CD4-positive, alpha-beta T cell treated with Interleukin-21 for 1 hour (primary cell): ENCODE measurements at regions not wholly inside any gene's neighbourhood (a gene's known extent, or its start where the extent isn't known, plus 50 kb on each side); places are given as distances from the start of the nearest gene placed in this dataset.

ENCODE experiments used
- DNase-seq: peaks from one replicate; pipeline ENCODE4 v3.0.0-alpha.2; 2020

- DNase-seq, result no peak
Observed at GRCh38 chr12:39124768-39125167, 219.4 kb upstream of the CPNE8 start.

- DNase-seq, result no peak
Observed at GRCh38 chr12:39123580-39124253, 218.3 kb upstream of the CPNE8 start.

- DNase-seq, result no peak
Observed at GRCh38 chr12:39122562-39123204, 217.3 kb upstream of the CPNE8 start.

- no peak for DNase-seq
Observed at GRCh38 chr12:39116861-39117260, 211.5 kb upstream of the CPNE8 start.

- DNase-seq, result no peak
Observed at GRCh38 chr12:39112064-39112463, 206.7 kb upstream of the CPNE8 start.

- DNase-seq, result no peak
Observed at GRCh38 chr12:39105111-39105510, 199.7 kb upstream of the CPNE8 start.

GRCh38 chr12:39103552-39104165 lies 198.3 kb upstream of the CPNE8 start:
- peak; percentile 53 for DNase-seq

- DNase-seq, result no peak
Observed at GRCh38 chr12:39102474-39103209, 197.3 kb upstream of the CPNE8 start.

- DNase-seq, result no peak
Observed at GRCh38 chr12:39095636-39096330, 190.4 kb upstream of the CPNE8 start.

- no peak for DNase-seq
Observed at GRCh38 chr12:39081910-39082309, 176.5 kb upstream of the CPNE8 start.

GRCh38 chr12:39077226-39077625 lies 171.8 kb upstream of the CPNE8 start:
- DNase-seq, result no peak

GRCh38 chr12:39074063-39074462 lies 168.7 kb upstream of the CPNE8 start:
- DNase-seq, result no peak

- no peak for DNase-seq
Observed at GRCh38 chr12:39072658-39073057, 167.3 kb upstream of the CPNE8 start.

GRCh38 chr12:39071611-39072010 lies 166.2 kb upstream of the CPNE8 start:
- no peak for DNase-seq

GRCh38 chr12:39070775-39071174 lies 165.4 kb upstream of the CPNE8 start:
- DNase-seq, result no peak

- DNase-seq, result no peak
Observed at GRCh38 chr12:39065455-39065854, 160.1 kb upstream of the CPNE8 start.

- no peak for DNase-seq
Observed at GRCh38 chr12:39064708-39065107, 159.3 kb upstream of the CPNE8 start.

- DNase-seq, result no peak
Observed at GRCh38 chr12:39062266-39062996, 157.0 kb upstream of the CPNE8 start.

GRCh38 chr12:39061576-39061975 lies 156.2 kb upstream of the CPNE8 start:
- no peak for DNase-seq

- no peak for DNase-seq
Observed at GRCh38 chr12:39048395-39048794, 143.0 kb upstream of the CPNE8 start.

GRCh38 chr12:39047539-39048262 lies 142.3 kb upstream of the CPNE8 start:
- no peak for DNase-seq

- DNase-seq, result no peak
Observed at GRCh38 chr12:39044754-39045153, 139.4 kb upstream of the CPNE8 start.
